Brain microvascular endothelial cell (primary cell): ENCODE measurements at regions not wholly inside any gene's neighbourhood (a gene's known extent, or its start where the extent isn't known, plus 50 kb on each side); places are given as distances from the start of the nearest gene placed in this dataset.

Source experiments
- DNase-seq: peaks from one replicate; pipeline ENCODE4 v3.0.0-alpha.2; 2020
- H3K27ac ChIP-seq: fragments of 250-450 bp; sonication (Bioruptor Pico); 2 replicates; pipeline ENCODE4 v1.5.1; 2020; ENCODE audit warnings: mild to moderate bottlenecking, moderate library complexity
- H3K27me3 ChIP-seq: fragments of 250-450 bp; sonication (Bioruptor Pico); replicated peaks from 2 replicates; pipeline ENCODE4 v1.5.1; 2020; ENCODE audit warnings: mild to moderate bottlenecking
- H3K36me3 ChIP-seq: fragments of 250-450 bp; sonication (Bioruptor Pico); replicated peaks from 2 replicates; pipeline ENCODE4 v1.5.1; 2020; ENCODE audit warnings: mild to moderate bottlenecking
- H3K4me3 ChIP-seq: 2 replicates; pipeline ENCODE4 v1.5.1; 2011; ENCODE audit warnings: low read depth, mild to moderate bottlenecking, control low read depth, low read length, moderate library complexity
- in situ Hi-C: cut with HindIII; loops from 2 replicates; pipeline ENCODE4 v1.10.0; 2017; ENCODE audit warnings: low sequenced_read_pairs, low pct_ligation_motif_present
- TF ChIP-seq, protein P1 (sequence below): IDR thresholded peaks from 2 replicates; pipeline ENCODE4 v1.5.1; 2011; ENCODE audit warnings: low read depth, mild to moderate bottlenecking, moderate library complexity, low read length, control low read depth, inconsistent platforms; ENCODE audit errors: missing control alignments

DNA sequence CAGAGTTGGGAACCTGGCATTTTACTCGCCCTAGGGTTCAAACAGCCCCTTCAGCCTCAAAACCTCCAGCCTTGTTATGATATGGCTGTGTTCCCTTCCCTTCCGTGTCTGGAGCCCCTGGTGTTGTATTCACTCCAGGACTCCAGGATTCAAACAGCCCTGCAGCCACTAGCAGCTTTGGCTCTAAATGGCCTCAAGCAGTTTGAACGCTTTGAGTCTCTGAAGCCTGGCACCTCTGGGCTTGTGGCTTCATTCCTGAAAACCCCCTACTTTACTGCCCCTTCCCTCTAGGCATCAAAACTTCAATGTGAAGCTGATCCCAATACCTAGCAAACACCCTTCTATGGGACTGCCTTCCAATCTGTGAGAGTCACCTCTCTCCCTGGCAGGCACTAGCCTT, 67.9 kb upstream of the RMST start:
- in situ Hi-C loops, result no loop called here
- no peak overlapping the region for H3K27ac ChIP-seq
- H3K27me3 ChIP-seq, result no peaks in the 10 kb centered on the region
- no peak overlapping the region for H3K4me3 ChIP-seq
- no peaks in the 10 kb centered on the region for H3K36me3 ChIP-seq
- no peak for DNase-seq
- TF ChIP-seq, protein P1, sequence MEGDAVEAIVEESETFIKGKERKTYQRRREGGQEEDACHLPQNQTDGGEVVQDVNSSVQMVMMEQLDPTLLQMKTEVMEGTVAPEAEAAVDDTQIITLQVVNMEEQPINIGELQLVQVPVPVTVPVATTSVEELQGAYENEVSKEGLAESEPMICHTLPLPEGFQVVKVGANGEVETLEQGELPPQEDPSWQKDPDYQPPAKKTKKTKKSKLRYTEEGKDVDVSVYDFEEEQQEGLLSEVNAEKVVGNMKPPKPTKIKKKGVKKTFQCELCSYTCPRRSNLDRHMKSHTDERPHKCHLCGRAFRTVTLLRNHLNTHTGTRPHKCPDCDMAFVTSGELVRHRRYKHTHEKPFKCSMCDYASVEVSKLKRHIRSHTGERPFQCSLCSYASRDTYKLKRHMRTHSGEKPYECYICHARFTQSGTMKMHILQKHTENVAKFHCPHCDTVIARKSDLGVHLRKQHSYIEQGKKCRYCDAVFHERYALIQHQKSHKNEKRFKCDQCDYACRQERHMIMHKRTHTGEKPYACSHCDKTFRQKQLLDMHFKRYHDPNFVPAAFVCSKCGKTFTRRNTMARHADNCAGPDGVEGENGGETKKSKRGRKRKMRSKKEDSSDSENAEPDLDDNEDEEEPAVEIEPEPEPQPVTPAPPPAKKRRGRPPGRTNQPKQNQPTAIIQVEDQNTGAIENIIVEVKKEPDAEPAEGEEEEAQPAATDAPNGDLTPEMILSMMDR, result no peak

- in situ Hi-C loops, result no loop called here
- Histone ChIP-seq H3K27ac (no peak overlapping the region), H3K4me3 (no peak overlapping the region), H3K27me3 (no peaks in the 10 kb centered on the region), H3K36me3 (no peaks in the 10 kb centered on the region)
- TF ChIP-seq, protein P1, result no peak
- DNase-seq, result no peak
These were observed 65.6 kb upstream of the RMST start for GRCh38 chr12:97397008-97397407.

DNA sequence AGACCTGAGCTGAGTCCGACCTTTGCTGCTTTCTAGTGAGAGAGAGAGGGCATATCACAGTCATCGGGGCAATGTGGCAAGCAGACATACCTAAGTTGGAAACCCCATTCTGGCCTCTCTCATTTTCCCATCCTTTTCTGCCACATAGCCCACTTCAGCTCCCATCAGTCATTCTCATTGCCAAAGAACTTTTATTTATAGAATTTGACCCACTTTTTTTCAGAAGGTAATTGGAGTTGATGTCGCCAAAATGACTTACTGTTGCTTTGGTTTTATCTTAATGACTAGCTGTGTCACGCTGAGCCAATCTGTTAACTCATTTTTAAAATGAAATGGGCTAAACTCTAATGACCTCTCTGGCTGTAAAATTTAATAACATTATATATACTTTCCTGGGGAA, 63.9 kb upstream of the RMST start:
- DNase-seq, result no peak
- in situ Hi-C loops, result no loop called here
- Histone ChIP-seq H3K4me3 (no peak overlapping the region), H3K27ac (no peak overlapping the region), H3K27me3 (no peaks in the 10 kb centered on the region), H3K36me3 (no peaks in the 10 kb centered on the region)
- TF ChIP-seq, protein P1, result no peak

GRCh38 chr12:97404093-97404492, 58.5 kb upstream of the RMST start:
- Histone ChIP-seq H3K27ac (no peak overlapping the region), H3K36me3 (no peaks in the 10 kb centered on the region), H3K4me3 (no peak overlapping the region), H3K27me3 (no peaks in the 10 kb centered on the region)
- in situ Hi-C loops, result no loop called here
- TF ChIP-seq, protein P1, result no peak
- no peak for DNase-seq

DNA sequence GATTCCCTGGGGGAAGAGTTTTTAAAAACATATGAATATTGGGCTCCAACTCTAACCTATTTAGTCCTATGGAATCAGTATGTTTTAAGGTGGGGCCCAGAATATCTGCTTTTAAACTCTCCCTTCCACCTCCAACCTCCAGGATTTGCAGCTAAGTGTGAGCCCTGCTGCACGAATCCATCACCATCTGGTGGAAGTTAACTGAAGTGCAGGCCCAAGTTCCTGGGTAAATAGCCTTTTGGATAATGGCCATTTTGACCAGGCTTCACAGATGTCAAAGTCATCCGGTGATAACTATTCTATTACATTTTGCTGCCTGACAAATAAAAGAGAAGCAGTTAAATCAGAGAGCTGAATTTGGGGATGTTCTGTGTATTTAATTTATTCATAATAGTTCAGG, 58.1 kb upstream of the RMST start:
- TF ChIP-seq, protein P1, result peak; percentile 62
- Histone ChIP-seq H3K36me3 (no peaks in the 10 kb centered on the region), H3K4me3 (no peak overlapping the region), H3K27me3 (no peaks in the 10 kb centered on the region), H3K27ac (no peak overlapping the region)
- peak; percentile 0 for DNase-seq
- in situ Hi-C loops, result no loop called here

DNA sequence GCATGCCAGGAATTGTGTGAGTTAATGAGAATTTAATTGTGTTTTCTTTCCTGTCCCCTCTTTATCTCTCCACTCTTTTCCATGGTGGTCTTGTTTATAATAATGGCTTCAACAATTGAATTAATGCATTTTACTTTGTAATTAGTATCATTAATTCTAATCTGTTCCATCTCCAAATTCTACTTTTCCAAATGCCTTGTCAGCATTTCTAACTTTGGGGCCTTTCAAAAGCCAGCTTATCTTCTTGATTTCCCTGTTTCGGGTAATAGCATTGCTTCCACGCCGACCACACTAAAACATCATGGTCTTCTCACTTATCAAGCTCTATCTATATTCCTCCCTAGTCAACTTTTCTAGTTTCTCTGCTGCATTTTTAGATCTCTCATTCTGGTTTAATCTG, 54.2 kb upstream of the RMST start:
- Histone ChIP-seq H3K27ac (no peak overlapping the region), H3K4me3 (no peak overlapping the region), H3K27me3 (no peaks in the 10 kb centered on the region), H3K36me3 (no peaks in the 10 kb centered on the region)
- TF ChIP-seq, protein P1, result no peak
- DNase-seq, result no peak
- in situ Hi-C loops, result no loop called here
